ENCODE measurements at regions not wholly inside any gene's neighbourhood (a gene's known extent, or its start where the extent isn't known, plus 50 kb on each side); places are given as distances from the start of the nearest gene placed in this dataset.

- H3F3A ChIP-seq (replicated peaks; ENCODE audit: low read depth), result no peaks in the 10 kb centered on the region
- H3K4me3 Mint-ChIP-seq, result no peak overlapping the region
- ATAC-seq (peak; percentile 38; the same call in 1 of the 3 replicates), DNase-seq (ENCODE audit: low spot score) (no peak)
- H3K9me3 Mint-ChIP-seq, result no peaks in the 10 kb centered on the region
- H3K9me2 ChIP-seq (ENCODE audit: insufficient read depth), result peaks cover 6% of the 10 kb centered on the region; the same call in 1 of the 2 replicates
- H2AFZ ChIP-seq, result no peak overlapping the region
- no peak overlapping the region for H3K4me3 ChIP-seq
- no peaks in the 10 kb centered on the region for H3K36me3 ChIP-seq (ENCODE audit: insufficient read depth)
- no peak overlapping the region for H3K4me2 ChIP-seq
- no peaks in the 10 kb centered on the region for H3K4me1 Mint-ChIP-seq
- no peaks in the 10 kb centered on the region for H3K79me2 ChIP-seq (replicated peaks; ENCODE audit: insufficient read depth)
- no peaks in the 10 kb centered on the region for H3K27me3 Mint-ChIP-seq (ENCODE audit: insufficient read depth, low read depth, poor library complexity)
- H3K27ac ChIP-seq (ENCODE audit: low read depth), result no peak overlapping the region
- no peaks in the 10 kb centered on the region for H3K36me3 Mint-ChIP-seq (ENCODE audit: low read depth)
- H3K27me3 ChIP-seq (ENCODE audit: insufficient read depth), result no peaks in the 10 kb centered on the region
- TF ChIP-seq ZNF331 (CRISPR knock-in tag; IDR thresholded peaks at IDR 0.05; ENCODE audit: low read depth) (no peak), STAT1 (IDR thresholded peaks at IDR 0.05; ENCODE audit: unreplicated experiment) (no peak), POLR2AphosphoS5 (IDR thresholded peaks at IDR 0.05; ENCODE audit: low read depth) (no peak), EZH2phosphoT487 (IDR thresholded peaks at IDR 0.05; ENCODE audit: unreplicated experiment) (no peak), ETS1 (IDR thresholded peaks at IDR 0.05) (no peak), EZH2 (IDR thresholded peaks at IDR 0.05; ENCODE audit: low read depth, unreplicated experiment) (no peak), CTCF (conservative IDR thresholded peaks at IDR 0.05; ENCODE audit: low read depth in 2 of 2) (no peak), ZNF462 (CRISPR knock-in tag; IDR thresholded peaks at IDR 0.05) (no peak), CREB1 (CRISPR knock-in tag; IDR thresholded peaks at IDR 0.05; ENCODE audit: low read depth) (no peak), NANOG (IDR thresholded peaks at IDR 0.05; ENCODE audit: borderline replicate concordance) (no peak), ZNF114 (CRISPR knock-in tag; IDR thresholded peaks at IDR 0.05) (no peak), JUNB (IDR thresholded peaks at IDR 0.05; ENCODE audit: unreplicated experiment) (no peak)
- TF ChIP-seq, protein P1, sequence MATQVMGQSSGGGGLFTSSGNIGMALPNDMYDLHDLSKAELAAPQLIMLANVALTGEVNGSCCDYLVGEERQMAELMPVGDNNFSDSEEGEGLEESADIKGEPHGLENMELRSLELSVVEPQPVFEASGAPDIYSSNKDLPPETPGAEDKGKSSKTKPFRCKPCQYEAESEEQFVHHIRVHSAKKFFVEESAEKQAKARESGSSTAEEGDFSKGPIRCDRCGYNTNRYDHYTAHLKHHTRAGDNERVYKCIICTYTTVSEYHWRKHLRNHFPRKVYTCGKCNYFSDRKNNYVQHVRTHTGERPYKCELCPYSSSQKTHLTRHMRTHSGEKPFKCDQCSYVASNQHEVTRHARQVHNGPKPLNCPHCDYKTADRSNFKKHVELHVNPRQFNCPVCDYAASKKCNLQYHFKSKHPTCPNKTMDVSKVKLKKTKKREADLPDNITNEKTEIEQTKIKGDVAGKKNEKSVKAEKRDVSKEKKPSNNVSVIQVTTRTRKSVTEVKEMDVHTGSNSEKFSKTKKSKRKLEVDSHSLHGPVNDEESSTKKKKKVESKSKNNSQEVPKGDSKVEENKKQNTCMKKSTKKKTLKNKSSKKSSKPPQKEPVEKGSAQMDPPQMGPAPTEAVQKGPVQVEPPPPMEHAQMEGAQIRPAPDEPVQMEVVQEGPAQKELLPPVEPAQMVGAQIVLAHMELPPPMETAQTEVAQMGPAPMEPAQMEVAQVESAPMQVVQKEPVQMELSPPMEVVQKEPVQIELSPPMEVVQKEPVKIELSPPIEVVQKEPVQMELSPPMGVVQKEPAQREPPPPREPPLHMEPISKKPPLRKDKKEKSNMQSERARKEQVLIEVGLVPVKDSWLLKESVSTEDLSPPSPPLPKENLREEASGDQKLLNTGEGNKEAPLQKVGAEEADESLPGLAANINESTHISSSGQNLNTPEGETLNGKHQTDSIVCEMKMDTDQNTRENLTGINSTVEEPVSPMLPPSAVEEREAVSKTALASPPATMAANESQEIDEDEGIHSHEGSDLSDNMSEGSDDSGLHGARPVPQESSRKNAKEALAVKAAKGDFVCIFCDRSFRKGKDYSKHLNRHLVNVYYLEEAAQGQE (IDR thresholded peaks at IDR 0.05; ENCODE audit: unreplicated experiment), result no peak
- H3K4me1 ChIP-seq (ENCODE audit: insufficient read depth), result peaks cover 4% of the 10 kb centered on the region
- H3K27ac Mint-ChIP-seq, result no peak overlapping the region
- no peaks in the 10 kb centered on the region for H4K20me1 ChIP-seq (replicated peaks; ENCODE audit: insufficient read depth)
Measured at GRCh38 chr12:27193854-27194544, 50.1 kb upstream of the STK38L start.
